IMR-90 (cell line): ENCODE measurements at regions not wholly inside any gene's neighbourhood (a gene's known extent, or its start where the extent isn't known, plus 50 kb on each side); places are given as distances from the start of the nearest gene placed in this dataset.

Experiments used
- ATAC-seq: fragments of 200-7000 bp; cut with Tn5 transposase; 2 replicates; pipeline ENCODE4 v1.9.1; 2020; ENCODE audit warnings: low read depth, mild to moderate bottlenecking, moderate library complexity
- BruUV-seq: library from RNA; stranded (reverse); fragments of 400-500 nt; replicated peaks from 2 replicates; lab custom pipeline; 2021; lab: Mats Ljungman, UMichigan
- CTCF ChIA-PET: fragments of 300-600 bp; formaldehyde crosslinking; extraction: SDS; loops from one replicate; lab custom pipeline; 2021; ENCODE audit warnings: antibody characterized with exemption; lab: Yijun Ruan, JAX
- POLR2A ChIA-PET: fragments of 300-600 bp; sonication (Branson Sonifier 250); formaldehyde crosslinking; loops from one replicate; lab custom pipeline; 2022; ENCODE audit warnings: antibody characterized with exemption; ENCODE audit not compliant: unreplicated experiment; lab: Charles Lee
- DNase-seq: peaks from one replicate; pipeline ENCODE4 v3.0.0; 2013
- H2AFZ ChIP-seq: replicated peaks from 2 replicates; pipeline ENCODE3; 2013; ENCODE audit warnings: low read length, mild to moderate bottlenecking; ENCODE audit not compliant: poor library complexity
- H2AK5ac ChIP-seq: 2 replicates; pipeline ENCODE4 v1.6.1; 2013; ENCODE audit warnings: low read depth, low read length, inconsistent platforms
- H2AK9ac ChIP-seq: replicated peaks from 2 replicates; pipeline ENCODE3; 2013; ENCODE audit warnings: mild to moderate bottlenecking, low read depth, low read length, moderate library complexity; ENCODE audit not compliant: poor library complexity
- H2BK120ac ChIP-seq: 2 replicates; pipeline ENCODE4 v1.6.1; 2013; ENCODE audit warnings: low read depth, low read length, inconsistent platforms
- H2BK15ac ChIP-seq: 3 replicates; pipeline ENCODE4 v1.6.1; 2013; ENCODE audit warnings: low read depth, low read length, inconsistent platforms
- H2BK20ac ChIP-seq: 2 replicates; pipeline ENCODE4 v1.6.1; 2013; ENCODE audit warnings: low read depth, mild to moderate bottlenecking, inconsistent platforms, low read length, moderate library complexity
- H2BK5ac ChIP-seq: 2 replicates; pipeline ENCODE4 v1.6.1; 2013; ENCODE audit warnings: mild to moderate bottlenecking, low read depth, low read length, inconsistent platforms; ENCODE audit not compliant: poor library complexity, severe bottlenecking
- H3K14ac ChIP-seq: replicated peaks from 2 replicates; pipeline ENCODE4 v1.6.1; 2013; ENCODE audit warnings: low read depth, low read length, inconsistent platforms
- H3K18ac ChIP-seq: 2 replicates; pipeline ENCODE4 v1.6.1; 2013; ENCODE audit warnings: low read depth, low read length, control low read depth
- H3K23ac ChIP-seq: 2 replicates; pipeline ENCODE4 v1.6.1; 2013; ENCODE audit warnings: low read depth, low read length, inconsistent platforms
- H3K27ac ChIP-seq: 2 replicates; pipeline ENCODE4 v1.5.1; 2013; ENCODE audit warnings: mild to moderate bottlenecking, control low read depth, low read length; ENCODE audit not compliant: insufficient read depth
- H3K27me3 ChIP-seq: 2 replicates; pipeline ENCODE4 v1.6.1; 2013; ENCODE audit warnings: low read length; ENCODE audit not compliant: control insufficient read depth, insufficient read depth
- H3K36me3 ChIP-seq: 2 replicates; pipeline ENCODE4 v1.6.1; 2013; ENCODE audit warnings: low read length, mixed read lengths; ENCODE audit not compliant: control insufficient read depth, insufficient read depth
- H3K4ac ChIP-seq: 2 replicates; pipeline ENCODE4 v1.6.1; 2013; ENCODE audit warnings: low read depth, low read length, inconsistent platforms
- H3K4me1 ChIP-seq: 2 replicates; pipeline ENCODE4 v1.6.1; 2013; ENCODE audit warnings: low read length, mixed read lengths; ENCODE audit not compliant: control insufficient read depth, insufficient read depth
- H3K4me2 ChIP-seq: 2 replicates; pipeline ENCODE4 v1.6.1; 2013; ENCODE audit warnings: low read depth, mild to moderate bottlenecking, control low read depth, low read length, moderate library complexity
- H3K4me3 ChIP-seq: 2 replicates; pipeline ENCODE4 v1.5.1; 2013; ENCODE audit warnings: low read depth, mild to moderate bottlenecking, control low read depth, low read length, moderate library complexity; ENCODE audit not compliant: insufficient read depth
- H3K56ac ChIP-seq: 2 replicates; pipeline ENCODE4 v1.6.1; 2013; ENCODE audit warnings: low read length, inconsistent platforms; ENCODE audit not compliant: insufficient read depth; ENCODE audit errors: extremely low read depth
- H3K79me1 ChIP-seq, 2 experiments: 2 replicates each; pipeline ENCODE4 v1.6.1; 2013; ENCODE audit warnings: low read length in 2 of 2, inconsistent platforms in 1 of 2, low read depth in 1 of 2
- H3K9ac ChIP-seq: 2 replicates; pipeline ENCODE4 v1.6.1; 2013; ENCODE audit warnings: low read depth, low read length, control low read depth
- H3K9me1 ChIP-seq: 2 replicates; pipeline ENCODE4 v1.6.1; 2013; ENCODE audit warnings: low read length, inconsistent platforms; ENCODE audit not compliant: insufficient read depth
- H3K9me3 ChIP-seq: 2 replicates; pipeline ENCODE4 v1.6.1; 2013; ENCODE audit warnings: low read length; ENCODE audit not compliant: control insufficient read depth, insufficient read depth
- H4K20me1 ChIP-seq: 2 replicates; pipeline ENCODE4 v1.6.1; 2013; ENCODE audit warnings: low read length, inconsistent platforms; ENCODE audit not compliant: insufficient read depth
- H4K5ac ChIP-seq: 2 replicates; pipeline ENCODE4 v1.6.1; 2013; ENCODE audit warnings: mild to moderate bottlenecking, low read depth, low read length, control low read depth
- H4K8ac ChIP-seq, 2 experiments: 2 replicates each; pipeline ENCODE4 v1.6.1; 2013; ENCODE audit warnings: low read depth in 2 of 2, low read length in 2 of 2, control low read depth in 1 of 2, inconsistent platforms in 1 of 2
- H4K91ac ChIP-seq: 2 replicates; pipeline ENCODE4 v1.6.1; 2013; ENCODE audit warnings: low read depth, low read length, inconsistent platforms; ENCODE audit not compliant: insufficient read depth
- BHLHE40 ChIP-seq: fragments of 150-350 bp; IDR thresholded peaks from 2 replicates; pipeline ENCODE4 v1.6.1; 2016; ENCODE audit warnings: mild to moderate bottlenecking, low read depth, low read length
- CEBPB ChIP-seq: IDR thresholded peaks from 2 replicates; pipeline ENCODE4 v1.6.1; 2012; ENCODE audit warnings: low read depth, low read length, improper control_type of control experiment
- CHD1 ChIP-seq: IDR thresholded peaks from 2 replicates; pipeline ENCODE4 v1.6.1; 2012; ENCODE audit warnings: low read depth, low read length, improper control_type of control experiment
- CTCF ChIP-seq: conservative IDR thresholded peaks from 2 replicates; pipeline ENCODE4 v1.5.1; 2012; ENCODE audit warnings: mild to moderate bottlenecking, low read depth, low read length, improper control_type of control experiment
- ELK1 ChIP-seq: fragments of 150-350 bp; IDR thresholded peaks from 2 replicates; pipeline ENCODE4 v1.6.1; 2016; ENCODE audit warnings: low read depth, mild to moderate bottlenecking, low read length, moderate library complexity, borderline replicate concordance
- FOS ChIP-seq: fragments of 150-350 bp; IDR thresholded peaks from 2 replicates; pipeline ENCODE4 v1.6.1; 2016; ENCODE audit warnings: low read depth, low read length
- MAFK ChIP-seq: IDR thresholded peaks from 2 replicates; pipeline ENCODE4 v1.6.1; 2012; ENCODE audit warnings: low read depth, low read length, improper control_type of control experiment
- MAZ ChIP-seq: IDR thresholded peaks from 2 replicates; pipeline ENCODE4 v1.6.1; 2012; ENCODE audit warnings: low read depth, mild to moderate bottlenecking, low read length, improper control_type of control experiment, moderate library complexity, borderline replicate concordance
- MXI1 ChIP-seq: IDR thresholded peaks from 2 replicates; pipeline ENCODE4 v1.6.1; 2012; ENCODE audit warnings: low read depth, mild to moderate bottlenecking, low read length, moderate library complexity, borderline replicate concordance
- NFE2L2 ChIP-seq: fragments of 150-350 bp; IDR thresholded peaks from 2 replicates; pipeline ENCODE4 v1.6.1; 2016; ENCODE audit warnings: low read depth, mild to moderate bottlenecking, low read length
- POLR2A ChIP-seq: IDR thresholded peaks from 2 replicates; pipeline ENCODE4 v1.6.1; 2012; ENCODE audit warnings: mild to moderate bottlenecking, low read depth, low read length
- RAD21 ChIP-seq: IDR thresholded peaks from 2 replicates; pipeline ENCODE4 v1.6.1; 2012; ENCODE audit warnings: low read length, improper control_type of control experiment
- RCOR1 ChIP-seq: IDR thresholded peaks from 2 replicates; pipeline ENCODE4 v1.6.1; 2012; ENCODE audit warnings: mild to moderate bottlenecking, low read length, improper control_type of control experiment; ENCODE audit not compliant: insufficient replicate concordance
- RFX5 ChIP-seq: IDR thresholded peaks from 2 replicates; pipeline ENCODE4 v1.8.0; 2012; ENCODE audit warnings: low read depth, mild to moderate bottlenecking, low read length, moderate library complexity
- SMC3 ChIP-seq: fragments of 150-350 bp; IDR thresholded peaks from 2 replicates; pipeline ENCODE4 v1.6.1; 2016; ENCODE audit warnings: low read depth, mild to moderate bottlenecking, antibody characterized with exemption, low read length, moderate library complexity
- USF2 ChIP-seq: fragments of 150-350 bp; IDR thresholded peaks from 2 replicates; pipeline ENCODE4 v1.6.1; 2017; ENCODE audit warnings: mild to moderate bottlenecking, antibody characterized with exemption, low read length, low read depth
- WGBS, 2 experiments: methylation state at CpG; one replicate each; pipeline versions ENCODE4 v1.1.5 to v1.1.7; 2013; ENCODE audit warnings: missing lambda C conversion rate in 2 of 2; ENCODE audit not compliant: insufficient read length in 1 of 2; ENCODE audit errors: extremely low coverage in 2 of 2; 5-methylcytosine and 5-hydroxymethylcytosine counted together
- dilution Hi-C: fragments of 300-500 bp; cut with HindIII; formaldehyde crosslinking; loops from one replicate; pipeline ENCODE4 v1.14.3; 2018; ENCODE audit warnings: low sequenced_read_pairs; ENCODE audit not compliant: unreplicated experiment
- in situ Hi-C: fragments of 300-500 bp; cut with MboI; formaldehyde crosslinking; loops from 3 replicates; pipeline ENCODE4 v1.14.3; 2019; ENCODE audit warnings: low sequenced_read_pairs, inconsistent platforms, mixed read lengths
- intact Hi-C: fragments of 100-400 bp; cut with micrococcal nuclease; formaldehyde crosslinking; loops from 2 replicates; pipeline ENCODE4 v1.10.0; 2022

- no peaks in the 10 kb centered on the region for H3K4me1 ChIP-seq
- H3K23ac ChIP-seq, result no peak overlapping the region
- no peak overlapping the region for H3K9ac ChIP-seq
- no peaks in the 10 kb centered on the region for H3K36me3 ChIP-seq
- no peak overlapping the region for H2BK120ac ChIP-seq
- H2AK9ac ChIP-seq, result no peak overlapping the region
- no peaks in the 10 kb centered on the region for H3K79me1 ChIP-seq
- ChIA-PET CTCF (no interaction called here), POLR2A (no interaction called here)
- H3K4me2 ChIP-seq, result no peak overlapping the region
- WGBS, 2 experiments, result 17% methylated on average over 1 of the region's 2 CpGs; no CpG with 5 or more reads in 1 of the 2 experiments
- H4K8ac ChIP-seq, result no peak overlapping the region
- no peak overlapping the region for H2BK15ac ChIP-seq
- BruUV-seq, result no TSS peak
- in situ Hi-C loops (no loop called here), intact Hi-C loops (no loop called here), dilution Hi-C loops (no loop called here)
- no peaks in the 10 kb centered on the region for H3K27me3 ChIP-seq
- no peaks in the 10 kb centered on the region for H3K9me1 ChIP-seq
- no peak overlapping the region for H3K56ac ChIP-seq
- no peak overlapping the region for H4K91ac ChIP-seq
- no peaks in the 10 kb centered on the region for H4K20me1 ChIP-seq
- no peak overlapping the region for H2BK20ac ChIP-seq
- H2AFZ ChIP-seq, result no peak overlapping the region
- ATAC-seq (no peak), DNase-seq (no peak)
- no peak overlapping the region for H3K27ac ChIP-seq
- no peak overlapping the region for H3K14ac ChIP-seq
- no peak overlapping the region for H4K5ac ChIP-seq
- TF ChIP-seq MAZ (no peak), CTCF (no peak), BHLHE40 (no peak), SMC3 (no peak), CEBPB (no peak), NFE2L2 (no peak), ELK1 (no peak), CHD1 (no peak), MXI1 (no peak), POLR2A (no peak), RCOR1 (no peak), FOS (no peak), USF2 (no peak), RFX5 (no peak), MAFK (no peak), RAD21 (no peak)
- no peaks in the 10 kb centered on the region for H3K9me3 ChIP-seq
- H2BK5ac ChIP-seq, result no peak overlapping the region
- H3K4me3 ChIP-seq, result no peak overlapping the region
- no peak overlapping the region for H3K4ac ChIP-seq
- no peak overlapping the region for H2AK5ac ChIP-seq
- H3K18ac ChIP-seq, result no peak overlapping the region
These were observed 1322.5 kb downstream of the PCDH7 start for GRCh38 chr4:32042486-32043247.
